ENCODE measurements at regions not wholly inside any gene's neighbourhood (a gene's known extent, or its start where the extent isn't known, plus 50 kb on each side); places are given as distances from the start of the nearest gene placed in this dataset.

DNA sequence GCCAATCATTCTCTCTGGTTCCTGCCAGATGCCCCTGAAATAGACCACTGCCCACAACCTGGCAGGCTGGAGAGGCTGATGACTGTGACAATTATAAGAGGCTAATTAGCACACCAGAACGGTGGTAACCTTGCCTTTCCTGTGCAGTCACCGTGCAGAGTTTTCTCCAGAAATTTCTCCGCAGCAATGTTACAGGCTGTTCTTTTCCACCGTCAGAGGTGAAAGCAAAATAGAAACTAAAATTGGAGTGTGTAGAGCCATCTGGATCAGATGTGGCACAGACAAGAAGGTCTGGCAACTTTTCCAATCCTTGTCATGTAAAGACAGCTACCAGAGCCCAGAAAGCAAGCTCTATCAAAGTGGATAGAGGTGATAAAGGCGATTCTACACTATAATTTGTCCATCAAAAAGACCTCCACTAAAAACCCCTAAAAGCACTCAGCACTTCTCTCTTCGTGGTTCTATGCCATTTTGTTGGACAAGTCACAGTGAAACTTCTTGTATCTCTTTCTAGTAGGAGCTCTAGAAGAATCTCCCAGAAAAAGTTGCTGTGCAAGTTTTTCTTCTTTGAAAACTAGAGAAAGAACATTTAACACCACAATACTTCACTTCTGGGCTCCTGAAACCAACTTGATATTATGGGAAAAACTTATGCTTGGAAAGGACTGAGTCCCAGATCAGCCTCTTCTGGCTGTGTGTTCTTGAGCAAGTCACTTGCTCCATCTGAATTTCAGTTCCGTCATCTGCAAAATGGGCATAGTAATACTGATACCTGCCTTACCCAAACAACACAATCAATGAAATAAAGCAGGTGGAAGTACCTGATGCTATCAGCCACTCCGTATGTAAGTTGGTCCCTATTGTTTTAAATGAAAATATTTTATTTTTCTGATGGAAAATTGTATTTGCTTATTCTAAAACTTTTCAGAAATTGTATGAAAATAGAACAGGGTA, 295.6 kb upstream of the DLGAP1 start:
- TF ChIP-seq MAX (IDR thresholded peaks at IDR 0.05; ENCODE audit: low read depth, low read length): no peak
- no peak for TF ChIP-seq POLR2A (IDR thresholded peaks at IDR 0.05; ENCODE audit: extremely low read depth, insufficient read length)

All from NB4 (cell line).